ENCODE measurements at regions not wholly inside any gene's neighbourhood (a gene's known extent, or its start where the extent isn't known, plus 50 kb on each side); places are given as distances from the start of the nearest gene placed in this dataset.
"Not testable (repeated sequence)": the region's sequence is repeated elsewhere in the genome, so short reads cannot be mapped to it uniquely, and the experiment has no call there.

DNA sequence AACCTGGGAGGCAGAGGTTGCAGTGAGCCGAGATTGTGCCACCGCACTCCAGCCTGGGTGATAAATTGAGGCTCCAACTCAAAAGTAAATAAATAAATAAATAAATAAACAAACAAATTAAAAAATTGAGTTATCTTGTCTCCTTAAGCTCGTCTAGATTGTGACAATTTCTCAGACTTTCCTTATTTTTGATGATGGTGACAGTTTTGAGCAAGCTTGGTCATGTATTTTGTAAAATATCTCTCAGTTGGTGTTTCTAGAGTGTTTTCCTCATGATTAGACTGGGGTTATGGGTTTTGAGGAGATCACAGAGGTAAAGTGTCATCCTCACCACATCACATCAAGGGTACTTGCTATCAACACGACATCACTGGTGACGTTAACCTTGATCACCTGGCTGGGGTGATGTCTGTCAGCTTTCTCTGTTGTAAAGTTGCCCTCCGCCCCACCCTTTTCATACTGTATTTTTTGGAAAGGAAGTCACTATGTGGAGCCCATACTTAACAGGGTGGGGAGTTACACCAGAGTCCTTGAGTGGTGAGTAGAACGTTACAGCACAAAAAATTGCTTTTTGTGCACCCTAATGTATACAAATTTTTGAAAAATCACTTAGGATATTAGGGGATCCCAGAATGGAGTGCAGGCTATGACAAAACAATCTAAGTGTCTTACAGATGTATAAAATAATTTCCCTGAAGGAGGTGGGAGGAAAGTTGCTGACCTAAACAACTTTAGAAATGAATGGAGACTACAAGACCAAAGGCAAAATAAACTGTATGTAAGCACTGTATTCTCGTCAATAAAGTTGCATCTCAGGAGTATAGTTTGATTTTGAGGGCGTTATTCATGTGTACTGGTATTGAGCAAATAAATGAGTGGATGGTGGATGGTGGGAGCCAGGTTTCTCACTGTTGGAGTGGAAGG is 116.4 kb upstream of the SGK1 start:
- TF ChIP-seq, protein P1, sequence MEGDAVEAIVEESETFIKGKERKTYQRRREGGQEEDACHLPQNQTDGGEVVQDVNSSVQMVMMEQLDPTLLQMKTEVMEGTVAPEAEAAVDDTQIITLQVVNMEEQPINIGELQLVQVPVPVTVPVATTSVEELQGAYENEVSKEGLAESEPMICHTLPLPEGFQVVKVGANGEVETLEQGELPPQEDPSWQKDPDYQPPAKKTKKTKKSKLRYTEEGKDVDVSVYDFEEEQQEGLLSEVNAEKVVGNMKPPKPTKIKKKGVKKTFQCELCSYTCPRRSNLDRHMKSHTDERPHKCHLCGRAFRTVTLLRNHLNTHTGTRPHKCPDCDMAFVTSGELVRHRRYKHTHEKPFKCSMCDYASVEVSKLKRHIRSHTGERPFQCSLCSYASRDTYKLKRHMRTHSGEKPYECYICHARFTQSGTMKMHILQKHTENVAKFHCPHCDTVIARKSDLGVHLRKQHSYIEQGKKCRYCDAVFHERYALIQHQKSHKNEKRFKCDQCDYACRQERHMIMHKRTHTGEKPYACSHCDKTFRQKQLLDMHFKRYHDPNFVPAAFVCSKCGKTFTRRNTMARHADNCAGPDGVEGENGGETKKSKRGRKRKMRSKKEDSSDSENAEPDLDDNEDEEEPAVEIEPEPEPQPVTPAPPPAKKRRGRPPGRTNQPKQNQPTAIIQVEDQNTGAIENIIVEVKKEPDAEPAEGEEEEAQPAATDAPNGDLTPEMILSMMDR (conservative IDR thresholded peaks at IDR 0.05; ENCODE audit: low read depth, low read length), result no peak
- DNase-seq (ENCODE audit: low read depth), result no peak
- no peak overlapping the region for H3K4me3 ChIP-seq (ENCODE audit: low read length)

DNA sequence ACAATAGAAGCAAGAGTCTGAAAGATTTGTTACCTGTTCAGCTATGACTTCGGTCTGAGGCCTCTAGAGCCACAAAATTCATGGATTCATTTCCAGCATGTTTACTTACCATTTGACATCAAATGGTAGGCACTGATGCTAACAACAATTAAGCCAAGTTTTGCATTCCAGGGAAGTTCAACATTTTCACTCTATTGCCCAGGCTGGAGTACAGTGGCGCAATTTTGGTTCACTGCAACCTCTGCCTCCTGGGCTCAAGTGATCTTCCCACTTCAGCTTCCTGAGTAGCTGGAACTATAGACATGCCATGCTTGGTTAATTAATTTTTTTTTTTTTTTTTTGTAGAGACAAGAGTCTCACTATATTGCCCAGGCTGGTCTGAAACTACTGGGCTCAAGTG is 114.1 kb upstream of the SGK1 start:
- DNase-seq (ENCODE audit: low read depth), result no peak
- TF ChIP-seq, protein P1 (conservative IDR thresholded peaks at IDR 0.05; ENCODE audit: low read depth, low read length), result no peak
- no peak overlapping the region for H3K4me3 ChIP-seq (ENCODE audit: low read length)

DNA sequence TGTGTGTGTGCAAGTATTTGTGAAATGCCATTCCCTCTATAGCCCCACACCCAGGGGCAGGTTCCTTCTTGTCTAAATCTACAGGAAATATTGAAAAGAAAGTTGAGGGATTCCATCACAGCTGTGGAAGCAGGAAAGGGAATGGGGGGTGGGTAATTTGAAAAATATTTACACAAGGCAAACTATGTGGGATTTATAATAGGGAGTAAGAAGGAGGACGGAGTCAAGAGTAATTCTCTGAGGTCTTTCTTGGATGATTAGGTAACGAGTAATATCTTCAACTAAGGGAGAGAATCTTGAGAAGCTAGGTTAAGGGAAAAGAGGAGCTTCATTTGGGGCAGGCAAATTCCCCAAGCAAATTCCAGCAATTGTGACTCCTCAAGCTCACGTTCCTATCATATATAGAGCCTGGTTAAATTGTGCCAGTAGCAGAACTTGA is 113.5 kb upstream of the SGK1 start:
- TF ChIP-seq, protein P1 (conservative IDR thresholded peaks at IDR 0.05; ENCODE audit: low read depth, low read length), result no peak
- no peak for DNase-seq (ENCODE audit: low read depth)

DNA sequence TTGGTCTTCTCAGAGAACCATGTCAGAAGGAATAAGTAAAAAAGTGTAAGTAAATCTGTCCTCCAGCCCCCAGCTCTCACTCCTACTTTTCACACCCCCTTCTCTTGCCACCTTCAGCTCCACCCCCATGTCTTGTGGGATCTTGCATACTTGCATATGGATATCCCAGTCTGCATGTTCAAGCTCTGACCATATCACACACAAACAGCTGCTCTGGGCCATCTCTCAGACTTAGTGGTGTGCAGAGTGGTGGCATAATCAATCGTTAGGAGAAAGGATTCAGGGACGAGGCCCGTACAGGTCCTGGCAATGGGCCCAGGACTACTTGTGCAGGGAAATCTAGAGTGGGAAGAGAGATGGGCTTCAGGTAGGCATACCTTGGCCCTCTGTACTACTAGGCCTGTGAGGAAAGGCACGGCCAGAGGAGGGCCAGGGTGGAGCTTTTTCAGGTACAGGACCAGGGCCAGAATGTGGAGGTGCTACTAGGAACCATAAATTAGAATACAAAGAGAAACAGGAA is 112.0 kb upstream of the SGK1 start:
- no peak overlapping the region for H3K4me3 ChIP-seq (ENCODE audit: low read length)
- TF ChIP-seq, protein P1 (conservative IDR thresholded peaks at IDR 0.05; ENCODE audit: low read depth, low read length), result no peak
- no peak for DNase-seq (ENCODE audit: low read depth)

More for the DNA sequence above, 113.5 kb upstream of the SGK1 start:
- H3K4me3 ChIP-seq (ENCODE audit: low read length), result no peak overlapping the region

DNA sequence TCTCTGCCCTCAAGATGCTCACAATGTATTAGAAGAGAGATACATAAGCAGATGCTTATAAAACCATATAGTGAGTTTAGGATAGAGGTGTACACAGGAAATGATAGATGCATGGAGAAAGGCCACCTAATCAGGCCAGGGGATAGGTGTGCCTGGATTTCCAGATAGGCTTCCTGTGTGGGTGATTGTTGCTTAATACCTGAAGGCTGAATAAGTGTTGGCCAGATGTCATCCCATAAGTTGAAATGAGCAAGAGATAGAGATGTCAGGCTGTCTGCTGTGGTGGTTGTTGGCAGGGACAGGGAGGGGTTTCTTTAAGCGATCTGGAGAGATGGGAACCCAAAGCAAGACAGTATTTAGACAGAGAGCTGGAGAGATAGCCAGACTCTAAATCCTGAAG is 109.8 kb upstream of the SGK1 start:
- no peak for DNase-seq (ENCODE audit: low read depth)
- no peak overlapping the region for H3K4me3 ChIP-seq (ENCODE audit: low read length)
- TF ChIP-seq, protein P1 (conservative IDR thresholded peaks at IDR 0.05; ENCODE audit: low read depth, low read length), result no peak

DNA sequence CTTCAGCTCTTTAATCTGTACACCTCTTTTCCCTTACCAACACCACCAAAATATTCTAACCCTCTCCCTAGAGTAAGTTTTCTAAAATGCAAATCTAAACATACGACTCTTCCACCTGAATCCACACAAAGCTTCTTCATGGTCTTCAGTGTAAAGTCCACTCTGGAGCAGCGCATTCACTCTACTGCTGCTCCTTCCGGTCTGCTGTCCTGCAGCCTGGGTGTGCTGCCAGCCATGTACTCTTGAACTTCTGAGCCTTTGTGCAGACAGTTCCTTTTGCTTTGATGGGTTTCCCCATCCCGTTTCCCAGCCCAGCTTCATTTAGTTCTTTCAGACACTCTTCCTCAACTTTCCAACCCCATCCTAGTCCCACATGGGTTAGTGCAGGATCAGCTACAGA is 108.7 kb upstream of the SGK1 start:
- H3K4me3 ChIP-seq (ENCODE audit: low read length), result no peak overlapping the region
- DNase-seq (ENCODE audit: low read depth), result no peak
- TF ChIP-seq, protein P1 (conservative IDR thresholded peaks at IDR 0.05; ENCODE audit: low read depth, low read length), result no peak

DNA sequence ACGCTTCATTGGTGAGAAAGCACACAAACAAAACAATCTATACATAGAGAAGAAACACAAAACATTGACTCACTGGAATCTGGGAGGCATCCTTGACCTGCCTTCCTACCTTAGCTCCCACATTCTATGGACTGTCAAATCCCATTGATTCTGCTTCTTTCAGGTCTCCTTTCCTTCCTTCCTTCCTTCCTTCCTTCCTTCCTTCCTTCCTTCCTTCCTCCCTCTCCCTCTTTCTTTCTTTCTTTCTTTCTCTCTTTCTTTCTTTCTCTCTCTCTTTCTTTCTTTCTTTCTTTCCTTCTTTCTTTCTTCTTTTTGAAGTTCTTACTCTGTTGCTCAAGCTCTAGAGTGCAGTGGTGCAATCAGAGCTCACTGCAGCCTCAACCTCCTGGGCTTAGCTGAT is 108.0 kb upstream of the SGK1 start:
- DNase-seq (ENCODE audit: low read depth); H3K4me3 ChIP-seq (ENCODE audit: low read length): not testable (repeated sequence)

All from retinal pigment epithelial cell (primary cell).